K562 (cell line): ENCODE measurements at regions not wholly inside any gene's neighbourhood (a gene's known extent, or its start where the extent isn't known, plus 50 kb on each side); places are given as distances from the start of the nearest gene placed in this dataset.

ENCODE experiments used
- ATAC-seq: fragments of 200-7000 bp; cut with Tn5 transposase; 3 replicates; pipeline ENCODE4 v1.9.1; 2020; ENCODE audit warnings: moderate library complexity
- BruUV-seq: library from RNA; stranded (reverse); fragments of 400-500 nt; replicated peaks from 2 replicates; lab custom pipeline; 2021; lab: Mats Ljungman, UMichigan
- CTCF ChIA-PET: fragments of 300-600 bp; formaldehyde crosslinking; extraction: SDS; loops from one replicate; lab custom pipeline; 2021; ENCODE audit warnings: low intra/inter-chr PET ratio; lab: Yijun Ruan, JAX
- POLR2A ChIA-PET: fragments of 300-600, 350-650 bp; sonication (Branson Sonifier 250); formaldehyde crosslinking; extraction: SDS; loops from one replicate; lab custom pipeline; 2021; ENCODE audit warnings: antibody characterized with exemption, inconsistent platforms; lab: Yijun Ruan, JAX
- DNase-seq, 4 experiments: peaks; one replicate each; pipeline versions ENCODE4 v3.0.0 to v3.0.0-alpha.2; 2011 to 2018; ENCODE audit warnings: low spot score in 3 of 4, mixed read lengths in 3 of 4; ENCODE audit errors: extremely low read depth in 1 of 4
- FAIRE-seq: peaks from 2 replicates; lab custom pipeline; 2011; peaks lifted over from hg19 to GRCh38; lab: Jason Lieb, UNC
- H2AFZ ChIP-seq: 2 replicates; pipeline ENCODE4 v1.6.0; 2011; ENCODE audit warnings: low read depth, low read length, control low read depth, inconsistent platforms
- H3K27ac ChIP-seq: fragments of 200-600 bp; 3 replicates; pipeline ENCODE4 v1.8.0; 2011; ENCODE audit warnings: low read depth, mild to moderate bottlenecking, control low read depth, inconsistent platforms, low read length, moderate library complexity, mixed read lengths; ENCODE audit errors: extremely low read depth
- H3K27me3 ChIP-seq, 2 experiments: fragments of 300-600 bp in 1 of 2; 2 replicates in 1 of 2; 3 replicates in 1 of 2; pipeline versions ENCODE4 v1.6.0 to v1.8.0; 2011; ENCODE audit warnings: inconsistent platforms in 2 of 2, low read length in 2 of 2, mild to moderate bottlenecking in 1 of 2, mixed read lengths in 1 of 2, moderate library complexity in 1 of 2; ENCODE audit not compliant: control insufficient read depth in 2 of 2, insufficient read depth in 2 of 2
- H3K36me3 ChIP-seq: fragments of 300-600 bp; 3 replicates; pipeline ENCODE4 v1.8.0; 2011; ENCODE audit warnings: mild to moderate bottlenecking, low read length, inconsistent platforms; ENCODE audit not compliant: control insufficient read depth, insufficient read depth
- H3K4me1 ChIP-seq, 2 experiments: fragments of 200-600 bp in 1 of 2; replicated peaks in 1 of 2; 2 replicates in 1 of 2; 3 replicates in 1 of 2; pipeline versions ENCODE4 v1.5.1 to v1.8.0; 2011; ENCODE audit warnings: inconsistent platforms in 2 of 2, low read length in 2 of 2, mild to moderate bottlenecking in 1 of 2, mixed read lengths in 1 of 2, moderate library complexity in 1 of 2; ENCODE audit not compliant: control insufficient read depth in 2 of 2, insufficient read depth in 2 of 2
- H3K4me2 ChIP-seq: 2 replicates; pipeline ENCODE4 v1.6.1; 2011; ENCODE audit warnings: low read length, control low read depth, inconsistent platforms, mixed read lengths; ENCODE audit not compliant: insufficient read depth
- H3K4me3 ChIP-seq: fragments of 200-600 bp; sonication (generic), shearing (Covaris generic); 2 replicates; pipeline ENCODE4 v1.5.1; 2016; ENCODE audit warnings: control low read depth, inconsistent platforms
- H3K79me2 ChIP-seq: fragments of 200-600 bp; 3 replicates; pipeline ENCODE4 v1.8.0; 2011; ENCODE audit warnings: low read length, inconsistent platforms; ENCODE audit not compliant: control insufficient read depth, insufficient read depth
- H3K9ac ChIP-seq, 2 experiments: 2 replicates each; pipeline versions ENCODE4 v1.6.0 to v1.6.1; 2011; ENCODE audit warnings: low read depth in 2 of 2, low read length in 2 of 2, control low read depth in 1 of 2, inconsistent platforms in 1 of 2, mild to moderate bottlenecking in 1 of 2, mixed read lengths in 1 of 2; ENCODE audit not compliant: insufficient read depth in 1 of 2
- H3K9me1 ChIP-seq: one replicate; pipeline ENCODE4 v1.6.0; 2011; ENCODE audit warnings: inconsistent platforms, mild to moderate bottlenecking, low read length, moderate library complexity; ENCODE audit not compliant: control insufficient read depth, insufficient read depth
- H3K9me3 ChIP-seq: replicated peaks from 2 replicates; pipeline ENCODE4 v1.5.1; 2011; ENCODE audit warnings: low read depth, low read length, inconsistent platforms; ENCODE audit not compliant: control insufficient read depth, insufficient read depth
- H4K20me1 ChIP-seq: replicated peaks from 2 replicates; pipeline ENCODE4 v1.6.1; 2011; ENCODE audit warnings: low read length, inconsistent platforms, mixed read lengths; ENCODE audit not compliant: control insufficient read depth, insufficient read depth
- ATF4 ChIP-seq: fragments of 450-650 bp; formaldehyde crosslinking; IDR thresholded peaks from 2 replicates; pipeline ENCODE4 v1.4.0; 2022; ENCODE audit warnings: mild to moderate bottlenecking, moderate library complexity
- BACH1 ChIP-seq: fragments of 200-800 bp; sonication (Bioruptor generic); IDR thresholded peaks from 2 replicates; pipeline ENCODE4 v1.6.1; 2016; ENCODE audit warnings: missing genetic modification characterization, missing compliant biosample characterization
- BCL6 ChIP-seq: fragments of 250-450 bp; sonication (Bioruptor Pico); IDR thresholded peaks from 2 replicates; pipeline ENCODE4 v1.4.0; 2020
- ETV6 ChIP-seq, 3 experiments: fragments of 150-350 bp in 1 of 3; sonication (generic) in 1 of 3; formaldehyde crosslinking in 1 of 3; IDR thresholded peaks; 2 replicates each; pipeline versions ENCODE4 v1.6.1 to v1.8.0; 2014 to 2022; ENCODE audit warnings: borderline replicate concordance in 2 of 3, low read depth in 2 of 3, antibody characterized with exemption in 1 of 3, low read length in 1 of 3, mild to moderate bottlenecking in 1 of 3, missing genetic modification reagents in 1 of 3
- HDAC1 ChIP-seq, 2 experiments: fragments of 450-650 bp; IDR thresholded peaks; 2 replicates each; pipeline ENCODE4 v1.6.1; 2016 to 2017; ENCODE audit warnings: inconsistent platforms in 1 of 2, mild to moderate bottlenecking in 1 of 2, moderate library complexity in 1 of 2
- KLF13 ChIP-seq: fragments of 450-650 bp; IDR thresholded peaks from 2 replicates; pipeline ENCODE4 v1.6.1; 2016; ENCODE audit warnings: missing genetic modification characterization, low read depth, mild to moderate bottlenecking, missing compliant biosample characterization, moderate library complexity, borderline replicate concordance
- RBM34 ChIP-seq: fragments of 200-400 bp; formaldehyde crosslinking; IDR thresholded peaks from 2 replicates; pipeline ENCODE4 v1.6.1; 2018; ENCODE audit warnings: low read length, borderline replicate concordance; ENCODE audit not compliant: insufficient read depth
- SNIP1 ChIP-seq: fragments of 450-650 bp; IDR thresholded peaks from 2 replicates; pipeline ENCODE4 v1.7.1; 2017; ENCODE audit warnings: low read depth, mild to moderate bottlenecking
- SPI1 ChIP-seq: IDR thresholded peaks from 2 replicates; pipeline ENCODE4 v1.6.1; 2011; ENCODE audit warnings: low read depth, low read length, control low read depth, borderline replicate concordance
- USF2 ChIP-seq: sonication (generic); formaldehyde crosslinking; IDR thresholded peaks from 2 replicates; pipeline ENCODE4 v1.5.0; 2020; ENCODE audit warnings: missing genetic modification reagents
- ZNF282 ChIP-seq: sonication (generic); formaldehyde crosslinking; IDR thresholded peaks from 2 replicates; pipeline ENCODE4 v1.8.1; 2023; ENCODE audit warnings: missing genetic modification reagents
- ZNF347 ChIP-seq: fragments of 450-650 bp; formaldehyde crosslinking; IDR thresholded peaks from 2 replicates; pipeline ENCODE4 v1.4.0; 2020; ENCODE audit warnings: low read depth, mild to moderate bottlenecking, moderate library complexity
- ZNF699 ChIP-seq: fragments of 250-450 bp; sonication (Bioruptor Pico); IDR thresholded peaks from 2 replicates; pipeline ENCODE4 v1.8.0; 2021; ENCODE audit warnings: mild to moderate bottlenecking, moderate library complexity; ENCODE audit not compliant: insufficient replicate concordance
- ZNF77 ChIP-seq: fragments of 250-450 bp; sonication (Bioruptor Pico); IDR thresholded peaks from 2 replicates; pipeline ENCODE4 v1.5.0; 2020
- whole genome bisulfite sequencing: fragments of 100-300 bp; shearing (Covaris generic); methylation state at CpG from one replicate; pipeline ENCODE4 v1.1.6; 2016; ENCODE audit warnings: low coverage, mixed read lengths; ENCODE audit not compliant: insufficient coverage; ENCODE audit errors: missing lambda C conversion rate; 5-methylcytosine and 5-hydroxymethylcytosine counted together
- in situ Hi-C: fragments of 300-500 bp; cut with MboI; formaldehyde crosslinking; loops from 4 replicates; pipeline ENCODE4 v1.15.0; 2018; ENCODE audit warnings: inconsistent platforms, mixed read lengths
- intact Hi-C: fragments of 100-400 bp; cut with micrococcal nuclease; formaldehyde crosslinking; loops from 2 replicates; pipeline ENCODE4 v1.14.2; 2022

- Histone ChIP-seq H3K9me1 (no peaks in the 10 kb centered on the region), H2AFZ (no peak overlapping the region), H3K4me3 (no peak overlapping the region), H3K4me2 (no peak overlapping the region), H3K9me3 (no peaks in the 10 kb centered on the region), H3K4me1 (no peaks in the 10 kb centered on the region; a peak in 1 of 5 replicates), H3K27me3 (no peaks in the 10 kb centered on the region), H3K9ac (no peak overlapping the region), H3K27ac (no peak overlapping the region), H4K20me1 (no peaks in the 10 kb centered on the region), H3K79me2 (no peaks in the 10 kb centered on the region), H3K36me3 (no peaks in the 10 kb centered on the region)
- DNase-seq (no peak), ATAC-seq (no peak), FAIRE-seq (no peak)
- ChIA-PET POLR2A (no interaction called here), CTCF (no interaction called here)
- 0% methylated on average over 1 of the region's 1 CpG for WGBS
- in situ Hi-C loops (no loop called here), intact Hi-C loops (no loop called here)
- no TSS peak for BruUV-seq
- no peak for TF ChIP-seq ZNF282 (CRISPR knock-in tag)
- no peak for TF ChIP-seq ZNF77 (CRISPR knock-in tag)
- TF ChIP-seq ATF4 (CRISPR knock-in tag) = no peak
- no peak for TF ChIP-seq HDAC1 (IDR thresholded peaks at IDR 0.05)
- TF ChIP-seq ETV6 (IDR thresholded peaks at IDR 0.05; ENCODE audit: borderline replicate concordance in 1 of 2, low read depth in 2 of 2, low read length in 1 of 2) = no peak
- no peak for TF ChIP-seq ETV6 (CRISPR knock-in tag; IDR thresholded peaks at IDR 0.05; ENCODE audit: borderline replicate concordance)
- no peak for TF ChIP-seq KLF13
- TF ChIP-seq USF2 (CRISPR knock-in tag) = no peak
- TF ChIP-seq SNIP1 = no peak
- no peak for TF ChIP-seq ZNF699
- TF ChIP-seq SPI1 = no peak
- no peak for TF ChIP-seq ZNF347 (CRISPR knock-in tag)
- no peak for TF ChIP-seq BACH1
- TF ChIP-seq BCL6 (CRISPR knock-in tag) = no peak
- no peak for TF ChIP-seq RBM34
These were observed 186.2 kb downstream of the DUSP6 start for GRCh38 chr12:89166121-89166520.
